ENCODE measurements at regions not wholly inside any gene's neighbourhood (a gene's known extent, or its start where the extent isn't known, plus 50 kb on each side); places are given as distances from the start of the nearest gene placed in this dataset.
"Not testable (repeated sequence)": the region's sequence is repeated elsewhere in the genome, so short reads cannot be mapped to it uniquely, and the experiment has no call there.

GRCh38 chr6:158881276-158881675 is 62.1 kb upstream of the EZR start:
- DNase-seq: not testable (repeated sequence)

GRCh38 chr6:158879180-158879579 is 60.0 kb upstream of the EZR start:
- DNase-seq: no peak

GRCh38 chr6:158877716-158878115 is 58.5 kb upstream of the EZR start:
- no peak for DNase-seq

GRCh38 chr6:158876886-158877285 is 57.7 kb upstream of the EZR start:
- DNase-seq: no peak

- no peak for DNase-seq
Observed at GRCh38 chr6:158870649-158870957, 51.4 kb upstream of the EZR start.

- DNase-seq: peak; percentile 86
Observed at GRCh38 chr6:158869826-158870648, 50.9 kb upstream of the EZR start.

GRCh38 chr6:158868890-158869825 is 50.0 kb upstream of the EZR start:
- peak; percentile 86 for DNase-seq
